Fibroblast of mammary gland (primary cell): ENCODE measurements at regions not wholly inside any gene's neighbourhood (a gene's known extent, or its start where the extent isn't known, plus 50 kb on each side); places are given as distances from the start of the nearest gene placed in this dataset.
A peak's percentile ranks its signal among the peaks of the same experiment; 100 is the strongest.
"Not testable (repeated sequence)": the region's sequence is repeated elsewhere in the genome, so short reads cannot be mapped to it uniquely, and the experiment has no call there.

ENCODE experiments used
- DNase-seq: peaks from one replicate; pipeline ENCODE4 v3.0.0-alpha.2; 2010; ENCODE audit warnings: low read depth
- H3K4me3 ChIP-seq: 2 replicates; pipeline ENCODE4 v1.5.1; 2011; ENCODE audit warnings: low read depth, mild to moderate bottlenecking, low read length, moderate library complexity; ENCODE audit not compliant: control insufficient read depth
- CTCF ChIP-seq: conservative IDR thresholded peaks from 2 replicates; pipeline ENCODE4 v1.5.1; 2011; ENCODE audit warnings: low read depth, low read length, inconsistent platforms; ENCODE audit not compliant: control insufficient read depth, insufficient read depth

- TF ChIP-seq CTCF, result peak; percentile 39
- no peak for DNase-seq
- H3K4me3 ChIP-seq, result no peak overlapping the region
These were observed 635.9 kb downstream of the MATN1 start for GRCh38 chr1:30087465-30087864.

DNA sequence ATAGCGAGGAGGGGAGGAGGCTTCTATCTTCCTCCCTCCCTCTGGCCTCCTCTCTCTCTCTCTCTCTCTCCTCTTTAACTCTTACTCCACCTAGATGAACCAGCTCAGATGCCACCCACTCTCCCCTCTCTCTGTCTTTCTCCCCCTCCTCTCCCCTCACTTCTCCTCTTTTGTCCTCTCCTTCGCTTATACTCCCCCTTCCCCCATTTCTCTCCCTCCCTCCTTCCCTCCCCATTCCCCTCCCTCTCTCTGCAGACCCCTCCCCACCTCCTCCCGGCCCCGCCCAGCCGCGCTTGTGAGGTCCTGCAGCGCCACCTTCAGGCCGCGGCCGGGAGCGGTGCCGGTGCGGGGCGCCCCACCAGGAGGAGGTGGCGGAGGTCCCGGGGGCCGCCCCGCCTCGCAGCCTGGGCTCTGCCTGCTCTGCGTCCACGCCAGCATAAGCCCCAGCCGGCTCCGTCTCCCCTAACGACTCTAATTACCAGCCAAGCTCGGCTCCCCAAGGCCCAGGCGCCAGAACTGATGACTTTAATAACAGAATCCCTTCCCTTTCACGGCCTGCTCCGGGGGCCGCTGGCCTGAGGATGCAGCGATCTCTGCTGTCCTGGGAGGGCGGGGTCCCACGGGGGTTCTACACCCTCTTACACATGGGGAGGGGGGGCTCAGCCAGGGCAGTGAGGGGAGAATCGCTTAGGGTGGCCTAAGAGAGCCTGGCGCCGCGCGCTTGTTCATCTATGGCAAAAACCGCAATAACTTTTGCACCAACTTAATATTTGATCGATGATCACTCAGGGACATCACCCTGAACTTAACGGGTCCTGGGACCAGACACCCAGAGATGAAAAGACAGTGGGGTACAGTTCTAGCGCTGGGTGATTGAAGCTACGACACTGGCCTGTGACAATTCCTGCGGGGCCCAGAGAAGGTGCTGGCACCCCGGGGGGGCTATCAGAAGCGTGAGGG, 637.3 kb downstream of the MATN1 start:
- no peak overlapping the region for H3K4me3 ChIP-seq
- DNase-seq, result peak; percentile 17
- TF ChIP-seq CTCF, result no peak

DNA sequence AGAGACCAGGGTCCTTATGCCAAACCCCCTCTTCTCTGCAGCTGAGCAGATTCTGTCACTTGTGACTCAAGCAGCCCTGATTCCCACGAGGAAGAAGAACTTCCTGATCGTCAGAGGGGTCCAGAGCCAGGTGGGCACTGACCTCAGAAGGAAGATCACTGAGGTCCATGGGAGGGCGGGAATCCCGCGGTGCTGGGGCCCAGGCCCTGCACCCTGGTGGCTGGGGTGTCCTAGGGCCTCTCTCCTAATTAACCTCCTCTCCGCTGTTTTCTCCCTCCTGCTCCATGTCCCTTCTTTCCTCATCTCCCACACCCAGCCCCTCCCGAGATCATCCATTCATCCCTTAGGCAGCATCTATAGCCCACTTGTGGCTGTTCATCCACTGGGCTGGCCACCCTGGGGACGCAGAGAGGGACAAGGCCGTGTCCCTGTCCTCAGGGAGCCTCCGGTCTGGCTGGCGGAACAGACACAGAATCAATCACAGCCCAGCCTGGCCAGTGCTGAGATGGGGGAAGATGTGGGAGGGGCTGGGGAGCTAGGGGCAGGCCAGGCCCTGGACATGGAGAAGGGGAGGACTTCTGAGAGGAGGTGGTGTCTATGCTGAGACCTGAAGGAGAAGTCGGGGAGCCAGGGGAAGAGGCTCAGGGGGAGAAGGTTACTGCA, 638.3 kb downstream of the MATN1 start:
- no peak for DNase-seq
- H3K4me3 ChIP-seq, result no peak overlapping the region
- TF ChIP-seq CTCF, result no peak

DNA sequence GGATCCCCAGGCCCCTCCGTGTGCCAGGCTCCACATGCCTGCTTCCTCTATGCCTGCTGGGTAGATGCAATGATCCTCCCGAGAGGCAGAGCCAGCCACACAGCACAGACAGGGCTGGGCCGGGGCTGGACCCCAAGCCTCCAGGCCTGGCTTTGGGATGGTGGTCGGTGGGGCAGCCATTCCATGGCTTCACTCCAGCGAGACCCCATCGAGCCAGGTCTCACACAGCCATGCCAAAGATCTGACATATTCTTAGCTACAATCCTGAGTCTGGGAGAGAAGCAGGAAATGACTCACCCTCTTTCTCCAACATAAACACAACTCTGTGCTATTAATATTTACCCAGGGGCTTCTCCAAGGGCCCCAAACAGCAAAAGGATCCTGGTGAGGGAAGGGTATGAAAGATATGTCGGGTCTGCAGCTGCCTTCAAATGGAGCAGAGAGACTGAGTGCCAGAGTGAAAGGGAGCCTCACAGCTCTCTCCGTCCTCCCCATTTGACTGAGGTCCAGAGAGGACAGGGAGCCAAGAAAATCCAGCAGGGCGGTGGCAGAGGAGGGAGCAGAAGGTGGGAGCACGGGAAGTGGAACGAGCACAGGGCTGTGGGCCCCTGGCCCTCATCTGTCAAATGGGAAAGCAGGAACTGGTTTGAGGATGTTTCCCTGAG, 639.5 kb downstream of the MATN1 start:
- TF ChIP-seq CTCF, result no peak
- no peak overlapping the region for H3K4me3 ChIP-seq
- DNase-seq, result peak; percentile 70

DNA sequence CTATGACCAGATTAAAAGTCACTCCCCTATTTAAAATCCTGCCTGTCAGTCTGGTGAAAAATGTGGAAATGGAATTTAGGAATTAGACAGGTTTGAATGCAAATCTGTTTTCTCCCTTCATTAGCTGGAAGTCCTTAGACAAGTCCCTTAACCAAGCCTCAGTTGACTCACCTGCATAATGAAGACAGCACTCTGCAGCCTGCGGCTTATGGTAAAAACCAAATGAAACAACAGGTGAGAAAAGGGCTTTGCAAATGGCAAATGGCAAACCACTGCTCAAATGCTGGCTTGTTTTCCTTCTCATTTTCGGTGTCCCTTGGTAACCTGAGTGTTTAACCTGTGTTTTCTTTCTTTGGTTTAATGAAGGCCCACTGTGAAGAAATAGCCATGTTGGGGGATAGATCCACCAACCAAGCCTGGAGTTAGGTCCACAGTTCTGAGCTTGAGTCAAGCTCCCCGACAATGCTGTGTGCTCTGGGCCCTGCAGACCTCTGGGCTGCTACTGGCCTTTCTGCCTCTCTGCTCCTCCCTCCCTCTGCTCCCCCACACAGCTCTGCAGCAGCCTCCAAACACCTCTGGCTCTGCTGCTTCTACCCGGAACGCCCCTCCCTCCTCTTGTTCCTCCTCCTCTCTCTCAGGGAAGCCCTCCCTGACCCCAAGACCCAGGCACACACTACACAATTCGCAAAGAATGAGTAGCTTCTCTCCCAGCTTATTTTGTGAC, 641.8 kb downstream of the MATN1 start:
- DNase-seq, result no peak
- TF ChIP-seq CTCF, result no peak
- no peak overlapping the region for H3K4me3 ChIP-seq

- DNase-seq, H3K4me3 ChIP-seq: not testable (repeated sequence)
These were observed 647.5 kb downstream of the MATN1 start for GRCh38 chr1:30075916-30076315.
